HEK293T (cell line): ENCODE measurements at regions not wholly inside any gene's neighbourhood (a gene's known extent, or its start where the extent isn't known, plus 50 kb on each side); places are given as distances from the start of the nearest gene placed in this dataset.

Source experiments
- CTCF ChIA-PET: fragments of 350-600 bp; formaldehyde crosslinking; extraction: SDS; loops from one replicate; lab custom pipeline; 2021; ENCODE audit warnings: antibody characterized with exemption, inconsistent platforms; lab: Yijun Ruan, JAX
- POLR2A ChIA-PET: fragments of 350-600 bp; formaldehyde crosslinking; extraction: SDS; loops from one replicate; lab custom pipeline; 2020; ENCODE audit warnings: antibody characterized with exemption, inconsistent platforms; lab: Yijun Ruan, JAX
- DNase-seq: peaks from one replicate; pipeline ENCODE4 v3.0.0; 2012; ENCODE audit warnings: mixed read lengths; ENCODE audit errors: extremely low spot score
- ARNT ChIP-seq: fragments of 450-650 bp; IDR thresholded peaks from 2 replicates; pipeline ENCODE4 v1.6.1; 2017; ENCODE audit warnings: mild to moderate bottlenecking
- BHLHE40 ChIP-seq: fragments of 450-650 bp; IDR thresholded peaks from 2 replicates; pipeline ENCODE4 v1.6.1; 2016; ENCODE audit warnings: mild to moderate bottlenecking, moderate library complexity, borderline replicate concordance
- CTBP1 ChIP-seq: fragments of 450-650 bp; IDR thresholded peaks from 2 replicates; pipeline ENCODE4 v1.6.1; 2016; ENCODE audit warnings: borderline replicate concordance
- ELF4 ChIP-seq: fragments of 450-650 bp; IDR thresholded peaks from 2 replicates; pipeline ENCODE4 v1.6.1; 2017; ENCODE audit warnings: antibody characterized with exemption
- FOXA1 ChIP-seq: fragments of 450-650 bp; IDR thresholded peaks from 2 replicates; pipeline ENCODE4 v1.6.1; 2016; ENCODE audit warnings: mild to moderate bottlenecking
- FOXK2 ChIP-seq: fragments of 450-650 bp; IDR thresholded peaks from 2 replicates; pipeline ENCODE4 v1.6.1; 2016; ENCODE audit warnings: mild to moderate bottlenecking
- FOXM1 ChIP-seq: fragments of 450-650 bp; IDR thresholded peaks from 2 replicates; pipeline ENCODE4 v1.6.1; 2017; ENCODE audit warnings: mild to moderate bottlenecking, borderline replicate concordance
- HDGF ChIP-seq: fragments of 450-650 bp; IDR thresholded peaks from 2 replicates; pipeline ENCODE4 v1.6.1; 2017; ENCODE audit warnings: antibody characterized with exemption, borderline replicate concordance
- L3MBTL2 ChIP-seq: fragments of 450-650 bp; conservative IDR thresholded peaks from 2 replicates; pipeline ENCODE4 v1.6.1; 2016; ENCODE audit warnings: mild to moderate bottlenecking
- LEF1 ChIP-seq: fragments of 450-650 bp; IDR thresholded peaks from 2 replicates; pipeline ENCODE4 v1.6.1; 2017; ENCODE audit warnings: mild to moderate bottlenecking, borderline replicate concordance
- NFRKB ChIP-seq: fragments of 450-650 bp; IDR thresholded peaks from 2 replicates; pipeline ENCODE4 v1.6.1; 2016; ENCODE audit warnings: mild to moderate bottlenecking, moderate library complexity
- SP1 ChIP-seq: fragments of 450-650 bp; IDR thresholded peaks from 2 replicates; pipeline ENCODE4 v1.6.1; 2017
- SUZ12 ChIP-seq: fragments of 450-650 bp; IDR thresholded peaks from 2 replicates; pipeline ENCODE4 v1.6.1; 2016; ENCODE audit warnings: mild to moderate bottlenecking
- TARDBP ChIP-seq: fragments of 450-650 bp; IDR thresholded peaks from 2 replicates; pipeline ENCODE4 v1.6.1; 2016
- ZNF384 ChIP-seq: fragments of 450-650 bp; IDR thresholded peaks from 2 replicates; pipeline ENCODE4 v1.6.1; 2016
- TF ChIP-seq, protein P1 (sequence below): fragments of 450-650 bp; IDR thresholded peaks from 2 replicates; pipeline ENCODE4 v1.6.1; 2016

DNA sequence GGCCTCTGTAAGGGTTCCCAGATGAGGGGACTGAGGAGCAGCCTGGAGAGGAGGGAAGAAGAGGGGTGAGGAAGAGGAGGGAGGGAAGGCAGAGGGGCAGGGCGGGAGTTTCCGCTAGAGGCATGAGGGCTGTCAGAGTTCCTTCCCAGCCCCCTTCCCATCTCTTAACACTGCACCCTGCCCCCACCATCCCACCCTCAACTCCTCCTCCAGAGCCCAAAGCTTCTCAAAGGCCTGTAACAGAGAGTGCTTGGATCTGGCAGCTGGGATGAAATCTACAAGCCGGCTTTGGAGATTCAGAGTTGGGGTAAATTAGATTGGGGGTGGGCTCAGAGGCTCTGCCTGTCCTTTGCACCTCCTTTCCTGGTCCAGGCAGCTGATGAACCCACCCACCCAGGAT lies 57.3 kb upstream of the DLX4 start:
- ChIA-PET CTCF (no interaction called here), POLR2A (no interaction called here)
- no peak for DNase-seq
- TF ChIP-seq ZNF384: no peak
- TF ChIP-seq FOXK2: no peak
- TF ChIP-seq ELF4: no peak
- no peak for TF ChIP-seq L3MBTL2
- no peak for TF ChIP-seq SP1
- no peak for TF ChIP-seq LEF1
- TF ChIP-seq CTBP1: no peak
- TF ChIP-seq FOXA1: no peak
- TF ChIP-seq TARDBP: no peak
- TF ChIP-seq SUZ12: no peak
- TF ChIP-seq, protein P1, sequence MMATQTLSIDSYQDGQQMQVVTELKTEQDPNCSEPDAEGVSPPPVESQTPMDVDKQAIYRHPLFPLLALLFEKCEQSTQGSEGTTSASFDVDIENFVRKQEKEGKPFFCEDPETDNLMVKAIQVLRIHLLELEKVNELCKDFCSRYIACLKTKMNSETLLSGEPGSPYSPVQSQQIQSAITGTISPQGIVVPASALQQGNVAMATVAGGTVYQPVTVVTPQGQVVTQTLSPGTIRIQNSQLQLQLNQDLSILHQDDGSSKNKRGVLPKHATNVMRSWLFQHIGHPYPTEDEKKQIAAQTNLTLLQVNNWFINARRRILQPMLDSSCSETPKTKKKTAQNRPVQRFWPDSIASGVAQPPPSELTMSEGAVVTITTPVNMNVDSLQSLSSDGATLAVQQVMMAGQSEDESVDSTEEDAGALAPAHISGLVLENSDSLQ: no peak
- no peak for TF ChIP-seq BHLHE40
- no peak for TF ChIP-seq ARNT
- no peak for TF ChIP-seq NFRKB
- no peak for TF ChIP-seq FOXM1
- TF ChIP-seq HDGF: no peak

DNA sequence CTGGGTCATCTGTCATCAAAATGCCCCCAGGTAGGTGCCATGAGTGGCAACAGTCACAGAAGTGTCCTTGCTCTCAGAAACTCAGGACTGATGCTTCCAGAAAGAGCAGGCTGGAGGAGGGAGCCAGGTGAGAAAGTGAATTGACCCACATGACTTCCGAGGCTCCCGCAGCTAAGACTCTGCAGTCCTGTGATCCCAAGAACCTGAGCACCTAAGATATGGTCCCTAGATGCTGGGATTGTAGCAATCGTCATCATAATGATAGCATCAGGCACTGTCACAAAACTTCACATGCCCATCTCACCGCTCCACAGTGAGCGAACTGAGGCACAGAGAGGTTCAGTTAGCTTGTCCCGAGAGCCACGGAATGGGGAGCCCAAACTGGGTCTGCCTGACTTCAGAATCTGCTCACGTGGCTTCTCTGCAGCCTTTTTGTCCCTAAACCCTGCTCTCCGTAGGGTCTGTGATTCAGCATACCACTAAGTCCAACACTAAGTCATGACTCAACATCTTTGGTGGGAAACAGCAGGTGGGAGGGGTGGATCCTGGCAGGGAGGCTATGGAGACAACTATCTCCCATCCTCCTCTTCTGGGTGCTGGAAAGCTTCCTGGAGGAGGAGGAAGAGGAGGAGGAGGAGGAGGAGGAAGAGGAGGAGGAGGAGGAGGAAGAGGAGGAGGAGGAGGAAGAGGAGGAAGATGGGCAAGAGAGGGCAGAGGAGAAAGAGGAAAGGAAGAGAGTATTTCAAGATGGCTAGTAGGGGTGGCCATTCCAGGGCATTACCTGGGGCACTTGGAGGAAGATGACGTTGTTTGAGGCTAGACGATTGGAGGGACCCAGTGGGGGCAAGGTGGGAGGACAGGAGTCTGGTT lies 55.5 kb upstream of the DLX4 start:
- ChIA-PET CTCF (interaction anchor here (1.4 kb wide), 1 partner anchor 39 kb away, joined by 4 read pairs; no protein-coding TSS in a partner anchor), POLR2A (no interaction called here)
- no peak for DNase-seq
- TF ChIP-seq CTBP1 (no peak), BHLHE40 (no peak), HDGF (no peak), ELF4 (no peak), LEF1 (no peak), SP1 (no peak), ARNT (no peak)
- TF ChIP-seq, protein P1: no peak

DNA sequence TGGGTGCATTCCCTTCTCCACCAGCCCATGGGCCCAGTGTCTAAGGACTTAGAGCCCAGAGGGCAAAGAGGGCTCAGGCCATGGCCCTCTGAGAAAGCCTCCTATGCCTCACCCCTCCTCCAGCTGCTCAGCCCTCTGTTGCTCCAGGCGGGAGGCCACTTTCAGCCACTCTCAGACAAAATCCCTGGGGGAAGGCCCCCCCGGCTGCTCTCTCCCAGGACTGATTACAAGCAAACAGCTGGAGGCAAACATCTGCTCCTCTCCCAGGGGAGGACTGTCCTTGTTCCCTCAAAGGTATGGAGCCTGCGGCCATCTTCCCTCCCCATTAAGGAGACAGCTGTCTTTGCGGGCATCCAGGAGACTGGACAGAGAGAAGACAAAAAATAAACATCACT lies 54.9 kb upstream of the DLX4 start:
- DNase-seq: no peak
- TF ChIP-seq ZNF384 (no peak), HDGF (no peak), LEF1 (no peak), FOXA1 (no peak), FOXK2 (no peak), FOXM1 (no peak), BHLHE40 (no peak), L3MBTL2 (no peak), ELF4 (no peak), SP1 (no peak), NFRKB (no peak), SUZ12 (no peak), ARNT (no peak), CTBP1 (no peak), TARDBP (no peak)
- TF ChIP-seq, protein P1: no peak
- POLR2A ChIA-PET: interaction anchor here (1.1 kb wide), 1 partner anchor 81 kb away, joined by 3 read pairs; the partner anchor contains the start of gene DLX3
- CTCF ChIA-PET: interaction anchor here (1.4 kb wide), 1 partner anchor 39 kb away, joined by 4 read pairs; no protein-coding TSS in a partner anchor

DNA sequence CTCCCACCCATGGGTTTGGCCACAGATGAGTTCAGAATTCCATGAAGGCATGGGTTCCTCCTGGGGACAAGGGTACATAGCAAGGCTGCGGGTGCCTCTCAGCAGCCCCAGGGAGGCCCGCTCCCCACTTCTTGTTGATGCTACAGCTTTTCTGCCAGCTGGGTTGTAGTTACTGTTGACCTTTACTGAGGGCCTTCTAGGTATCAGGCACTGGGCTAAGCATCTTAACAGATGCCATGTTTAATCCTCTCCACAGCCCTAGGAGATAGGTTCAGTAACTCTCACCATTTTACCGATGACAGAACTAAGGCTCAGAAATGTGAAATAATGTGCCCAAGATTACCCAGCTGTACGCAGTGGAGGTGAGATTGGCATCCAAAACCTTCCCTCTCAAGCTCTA lies 54.3 kb upstream of the DLX4 start:
- ChIA-PET CTCF (interaction anchor here (0.6 to 1.4 kb wide), 2 partner anchors 32 to 38 kb away, joined by 3 to 4 read pairs; no protein-coding TSS in a partner anchor), POLR2A (interaction anchor here (1.1 kb wide), 1 partner anchor 80 kb away, joined by 3 read pairs; the partner anchor contains the start of gene DLX3)
- TF ChIP-seq, protein P1: no peak
- TF ChIP-seq LEF1 (no peak), SP1 (no peak), BHLHE40 (no peak), FOXA1 (no peak), SUZ12 (no peak), ELF4 (no peak), ARNT (no peak), FOXK2 (no peak), HDGF (no peak), CTBP1 (no peak), TARDBP (no peak)
- no peak for DNase-seq

DNA sequence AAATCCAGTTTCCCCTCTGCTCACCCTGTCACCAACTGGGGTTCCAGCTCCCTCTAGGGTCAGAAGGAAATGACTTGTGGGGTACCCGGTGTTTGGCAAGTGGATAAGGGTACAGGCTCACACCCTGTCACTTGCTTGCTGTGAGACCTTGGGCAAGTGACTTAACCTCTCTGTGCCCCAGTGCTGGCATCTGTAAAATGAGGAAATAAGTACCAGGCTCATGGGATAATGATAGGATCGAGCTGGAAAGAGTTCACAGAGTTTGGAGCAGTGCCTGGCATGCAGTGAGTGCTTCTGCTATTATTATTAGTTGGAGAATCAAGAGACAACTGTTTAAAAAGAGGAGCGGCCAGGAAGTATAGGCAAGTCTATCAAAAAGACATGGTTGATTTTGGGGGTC lies 53.7 kb upstream of the DLX4 start:
- no peak for DNase-seq
- TF ChIP-seq FOXK2 (no peak), NFRKB (no peak), ZNF384 (no peak), ELF4 (no peak), ARNT (no peak), SUZ12 (no peak), CTBP1 (no peak), TARDBP (no peak), LEF1 (no peak), FOXM1 (no peak), BHLHE40 (no peak), L3MBTL2 (no peak), FOXA1 (no peak), SP1 (no peak), HDGF (no peak)
- TF ChIP-seq, protein P1: no peak
- ChIA-PET POLR2A (interaction anchor here (1.1 kb wide), 1 partner anchor 80 kb away, joined by 3 read pairs; the partner anchor contains the start of gene DLX3), CTCF (interaction anchor here (0.6 to 1.4 kb wide), 2 partner anchors 32 to 38 kb away, joined by 3 to 4 read pairs; no protein-coding TSS in a partner anchor)
